Posterior vena cava (tissue), 2 donors: ENCODE measurements at regions not wholly inside any gene's neighbourhood (a gene's known extent, or its start where the extent isn't known, plus 50 kb on each side); places are given as distances from the start of the nearest gene placed in this dataset.
A peak's percentile ranks its signal among the peaks of the same experiment; 100 is the strongest.

Experiments used
- DNase-seq: peaks from one replicate; pipeline ENCODE4 v3.0.0-alpha.2; 2020; ENCODE audit warnings: low spot score
- intact Hi-C, 2 donors: fragments of 100-400 bp; cut with DNase I; formaldehyde crosslinking; loops; one replicate each; pipeline versions ENCODE4 v1.14.1 to v1.14.2; 2022 to 2023
- donor health status: DM: yes; HTN: yes; CAD: no.
- donor health status: DM: yes; HTN: yes; CAD: no.

- intact Hi-C loops: no loop called here
- DNase-seq: peak; percentile 14
Observed at GRCh38 chr10:78905015-78905956, 163.5 kb upstream of the ZMIZ1 start.

- intact Hi-C loops: no loop called here
- peak; percentile 65 for DNase-seq
Observed at GRCh38 chr10:78905957-78906308, 162.8 kb upstream of the ZMIZ1 start.

GRCh38 chr10:78906734-78907390, 161.9 kb upstream of the ZMIZ1 start:
- DNase-seq: peak; percentile 42
- intact Hi-C loops: no loop called here

- DNase-seq: peak; percentile 45
- intact Hi-C loops: no loop called here
Observed at GRCh38 chr10:78907551-78908211, 161.1 kb upstream of the ZMIZ1 start.

GRCh38 chr10:78909221-78909620, 159.5 kb upstream of the ZMIZ1 start:
- peak; percentile 40 for DNase-seq
- intact Hi-C loops: no loop called here

GRCh38 chr10:78910021-78910420, 158.7 kb upstream of the ZMIZ1 start:
- intact Hi-C loops: no loop called here
- DNase-seq: no peak

- intact Hi-C loops: no loop called here
- no peak for DNase-seq
Observed at GRCh38 chr10:78910476-78910875, 158.3 kb upstream of the ZMIZ1 start.

GRCh38 chr10:78910886-78911285, 157.9 kb upstream of the ZMIZ1 start:
- intact Hi-C loops: no loop called here
- peak; percentile 55 for DNase-seq

- peak; percentile 48 for DNase-seq
- intact Hi-C loops: no loop called here
Observed at GRCh38 chr10:78911533-78912340, 157.0 kb upstream of the ZMIZ1 start.

GRCh38 chr10:78912361-78913218, 156.2 kb upstream of the ZMIZ1 start:
- DNase-seq: peak; percentile 51
- intact Hi-C loops: no loop called here

GRCh38 chr10:78913219-78914059, 155.3 kb upstream of the ZMIZ1 start:
- intact Hi-C loops: no loop called here
- DNase-seq: no peak

- intact Hi-C loops: no loop called here
- no peak for DNase-seq
Observed at GRCh38 chr10:78914060-78914378, 154.7 kb upstream of the ZMIZ1 start.

- DNase-seq: no peak
- intact Hi-C loops: no loop called here
Observed at GRCh38 chr10:78914502-78915189, 154.1 kb upstream of the ZMIZ1 start.

- no peak for DNase-seq
- intact Hi-C loops: no loop called here
Observed at GRCh38 chr10:78915190-78915518, 153.6 kb upstream of the ZMIZ1 start.

GRCh38 chr10:78916227-78916626, 152.5 kb upstream of the ZMIZ1 start:
- intact Hi-C loops: no loop called here
- no peak for DNase-seq

- DNase-seq: no peak
- intact Hi-C loops: no loop called here
Observed at GRCh38 chr10:78919181-78919966, 149.4 kb upstream of the ZMIZ1 start.

GRCh38 chr10:78920011-78920410, 148.8 kb upstream of the ZMIZ1 start:
- no peak for DNase-seq
- intact Hi-C loops: no loop called here
